Adrenal gland (tissue), 9 donors: ENCODE measurements at regions not wholly inside any gene's neighbourhood (a gene's known extent, or its start where the extent isn't known, plus 50 kb on each side); places are given as distances from the start of the nearest gene placed in this dataset.

Source experiments
- DNase-seq, 7 donors: peaks; one replicate each; pipeline ENCODE4 v3.0.0-alpha.2; 2019 to 2020
- H3K27ac ChIP-seq, 5 donors: fragments of 200-600 bp; sonication (generic) in 4 of 5; 1 replicate in 3 of 5; 2 replicates in 2 of 5; pipeline versions ENCODE4 v1.5.1 to v1.8.0; 2016 to 2020; ENCODE audit warnings: mild to moderate bottlenecking in 1 of 5
- H3K27me3 ChIP-seq: fragments of 200-600 bp; 2 replicates; pipeline ENCODE4 v1.8.0; 2021
- H3K36me3 ChIP-seq, 2 donors: fragments of 200-600 bp; replicated peaks in 1 of 2; 1 replicate in 1 of 2; 2 replicates in 1 of 2; pipeline versions ENCODE4 v1.5.1 to v1.8.0; 2018 to 2022
- H3K4me1 ChIP-seq, 2 donors: fragments of 200-600 bp; replicated peaks in 1 of 2; 1 replicate in 1 of 2; 2 replicates in 1 of 2; pipeline versions ENCODE4 v1.5.1 to v1.8.0; 2018 to 2021
- H3K4me3 ChIP-seq, 4 donors: fragments of 200-600 bp; sonication (generic) in 3 of 4; one replicate each; pipeline ENCODE4 v1.5.1; 2016 to 2018
- H3K9me3 ChIP-seq, 3 donors: fragments of 200-600 bp; sonication (generic) in 1 of 3; replicated peaks in 1 of 3; 1 replicate in 2 of 3; 2 replicates in 1 of 3; pipeline versions ENCODE4 v1.5.1 to v1.8.0; 2016 to 2021
- CTCF ChIP-seq, 6 experiments: fragments of 450-650 bp in 4 of 6; fragments of 200-600 bp in 2 of 6; sonication (generic) in 1 of 6; IDR thresholded peaks; 1 replicate in 5 of 6; 2 replicates in 1 of 6; pipeline versions ENCODE4 v1.5.1 to v1.8.0; 2016 to 2021; ENCODE audit warnings: antibody characterized with exemption in 6 of 6, mild to moderate bottlenecking in 2 of 6, moderate library complexity in 1 of 6
- POLR2A ChIP-seq, 2 donors: fragments of 450-650 bp; IDR thresholded peaks; one replicate each; pipeline ENCODE4 v1.6.1; 2017; ENCODE audit warnings: antibody characterized with exemption in 2 of 2, mild to moderate bottlenecking in 2 of 2, moderate library complexity in 1 of 2
- WGBS, 4 donors: extraction: QIAGEN DNeasy Blood & Tissue Kit in 2 of 4; methylation state at CpG; one replicate each; pipeline versions ENCODE4 v1.1.5 to v1.1.7; 2013 to 2017; 5-methylcytosine and 5-hydroxymethylcytosine counted together
- intact Hi-C, 2 donors: fragments of 100-400 bp; cut with DNase I; formaldehyde crosslinking; loops; one replicate each; pipeline versions ENCODE4 v1.14.1 to v1.15.0; 2022 to 2023
- donor health status: healthy with polysubstance abuse.
- donor health status: Bipolar disorder and iron deficiency.
- donor health status: DM: yes; HTN: yes; CAD: no.
- donor health status: DM: no; HTN: no; CAD: no.
- donor health status: DM: no; HTN: no; CAD: no.

DNA sequence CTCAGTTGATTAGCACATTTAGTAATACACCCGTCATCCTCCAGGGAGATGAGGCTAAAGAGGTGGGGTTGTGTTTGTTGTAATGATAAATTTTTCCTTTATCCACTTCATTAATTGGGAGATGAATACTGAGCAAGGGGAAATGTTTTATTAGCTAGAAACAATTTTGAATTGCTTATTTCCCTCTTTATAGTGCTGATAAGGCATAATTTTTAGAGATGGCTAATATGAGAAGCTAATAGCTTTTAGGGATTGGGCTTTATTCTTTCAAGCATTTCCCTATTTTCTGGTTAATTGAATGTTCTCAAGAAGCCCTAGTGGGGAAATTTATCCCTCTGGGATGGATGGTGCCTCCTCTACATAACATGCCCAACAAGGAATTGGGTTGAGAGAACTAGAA is 365.2 kb upstream of the IGFBP7 start:
- Histone ChIP-seq H3K36me3 (no peaks in the 10 kb centered on the region), H3K27me3 (no peaks in the 10 kb centered on the region), H3K27ac (no peak overlapping the region), H3K9me3 (no peaks in the 10 kb centered on the region), H3K4me3 (no peak overlapping the region), H3K4me1 (no peaks in the 10 kb centered on the region)
- TF ChIP-seq POLR2A (IDR thresholded peaks at IDR 0.05), result no peak
- no peak for TF ChIP-seq CTCF (IDR thresholded peaks at IDR 0.05)
- intact Hi-C loops, result no loop called here
- no peak for DNase-seq
- 71 to 90% (median 79%) methylated on average over 1 of the region's 1 CpG for WGBS, 4 donors

DNA sequence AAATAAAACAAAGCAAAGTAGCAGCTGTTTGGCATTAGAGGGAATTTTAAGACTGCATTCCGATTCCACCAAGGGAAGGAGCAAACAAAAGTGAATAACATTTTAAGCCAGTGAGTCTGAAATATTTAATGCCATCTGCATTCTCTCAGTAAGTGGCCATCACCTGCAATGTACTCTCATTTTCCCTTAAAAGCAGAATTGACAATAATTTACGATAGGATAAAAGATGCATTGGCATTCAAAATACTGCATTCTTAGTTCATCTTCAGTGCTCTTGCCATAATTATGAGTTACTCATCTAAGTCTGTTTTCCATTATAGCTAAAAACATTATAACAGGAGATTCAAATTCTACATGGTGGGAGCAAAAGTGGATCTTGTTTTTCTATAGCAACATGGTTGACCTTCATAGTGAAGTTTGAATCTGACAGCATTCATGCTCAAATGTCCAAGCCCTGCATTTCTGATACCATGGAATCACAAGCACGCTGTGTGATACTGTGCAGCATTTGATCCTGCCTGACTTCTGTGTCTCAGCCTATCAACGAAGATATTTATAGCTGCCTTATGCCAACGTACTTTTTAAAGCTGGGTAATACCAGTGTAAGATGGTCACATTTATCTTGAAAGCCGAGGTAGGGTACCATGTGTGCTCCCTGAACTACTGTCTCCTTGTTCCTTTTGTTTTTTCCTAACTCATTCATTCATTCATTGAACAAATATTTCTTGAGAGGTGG is 355.3 kb upstream of the IGFBP7 start:
- H3K4me3 ChIP-seq, result no peak overlapping the region
- intact Hi-C loops, result no loop called here
- no peaks in the 10 kb centered on the region for H3K27me3 ChIP-seq
- 64 to 74% (median 70%) methylated on average over 6 of the region's 6 CpGs for WGBS, 4 donors
- TF ChIP-seq POLR2A (IDR thresholded peaks at IDR 0.05), result no peak
- TF ChIP-seq CTCF (IDR thresholded peaks at IDR 0.05), result no peak
- DNase-seq, result no peak
- H3K27ac ChIP-seq, result no peak overlapping the region
- no peaks in the 10 kb centered on the region for H3K36me3 ChIP-seq
- no peaks in the 10 kb centered on the region for H3K9me3 ChIP-seq
- H3K4me1 ChIP-seq, result no peaks in the 10 kb centered on the region

- DNase-seq, result no peak
- no peak for TF ChIP-seq POLR2A (IDR thresholded peaks at IDR 0.05)
- TF ChIP-seq CTCF (IDR thresholded peaks at IDR 0.05), result no peak
- WGBS, 4 donors, result 45 to 69% (median 55%) methylated on average over 1 of the region's 1 CpG
- Histone ChIP-seq H3K27ac (no peak overlapping the region), H3K36me3 (no peaks in the 10 kb centered on the region), H3K4me3 (no peak overlapping the region), H3K4me1 (no peaks in the 10 kb centered on the region), H3K27me3 (no peaks in the 10 kb centered on the region), H3K9me3 (no peaks in the 10 kb centered on the region)
- intact Hi-C loops, result no loop called here
Observed at GRCh38 chr4:57462843-57463242, 352.7 kb upstream of the IGFBP7 start.

GRCh38 chr4:57460967-57461366 is 350.8 kb upstream of the IGFBP7 start:
- Histone ChIP-seq H3K36me3 (no peaks in the 10 kb centered on the region), H3K27me3 (no peaks in the 10 kb centered on the region), H3K4me3 (no peak overlapping the region), H3K9me3 (no peaks in the 10 kb centered on the region), H3K27ac (no peak overlapping the region), H3K4me1 (no peaks in the 10 kb centered on the region)
- TF ChIP-seq POLR2A (IDR thresholded peaks at IDR 0.05) (no peak), CTCF (IDR thresholded peaks at IDR 0.05) (no peak)
- no peak for DNase-seq
- intact Hi-C loops, result no loop called here
- WGBS, 4 donors, result 35 to 50% (median 40%) methylated on average over 1 of the region's 1 CpG
